ENCODE measurements at regions not wholly inside any gene's neighbourhood (a gene's known extent, or its start where the extent isn't known, plus 50 kb on each side); places are given as distances from the start of the nearest gene placed in this dataset.
"Not testable (repeated sequence)": the region's sequence is repeated elsewhere in the genome, so short reads cannot be mapped to it uniquely, and the experiment has no call there.

DNA sequence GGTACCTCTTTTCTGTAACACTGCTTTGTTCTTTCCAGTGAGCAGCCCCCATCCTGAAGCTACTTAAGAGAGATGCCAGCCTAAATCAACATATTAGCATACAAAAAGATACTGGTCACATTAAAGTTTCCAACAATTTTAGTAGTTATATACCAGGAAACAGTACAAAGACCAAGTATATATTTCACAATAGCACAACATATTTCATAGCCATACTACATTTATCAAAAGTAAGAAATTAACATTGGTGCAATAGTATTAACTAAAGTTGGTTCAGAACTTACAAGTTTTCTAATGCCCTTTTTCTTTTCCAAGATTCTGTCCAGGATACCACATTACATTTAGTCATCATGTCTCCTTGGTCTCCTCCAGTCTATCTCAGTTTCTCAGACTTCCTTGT, 641.0 kb upstream of the GJE1 start:
- DNase-seq: no peak

DNA sequence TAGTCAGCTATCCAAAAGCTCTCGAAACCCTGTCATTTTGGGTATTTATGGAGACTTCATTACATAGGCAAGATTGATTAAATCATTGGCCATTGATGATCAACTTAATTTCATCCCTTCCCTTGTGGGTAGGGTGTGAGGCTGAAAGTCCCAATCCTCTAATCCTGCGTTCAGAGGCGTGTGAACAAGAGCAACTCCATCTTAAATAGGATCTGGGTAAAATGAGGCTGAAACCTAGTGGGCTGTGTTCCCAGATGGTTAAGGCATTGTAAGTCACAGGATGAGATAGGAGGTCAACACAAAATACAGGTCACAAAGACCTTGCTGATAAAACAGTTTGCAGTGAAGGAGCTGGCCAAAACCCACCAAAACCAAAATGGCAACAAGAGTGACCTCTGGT, 641.7 kb upstream of the GJE1 start:
- no peak for DNase-seq

GRCh38 chr6:141488488-141488887, 644.2 kb upstream of the GJE1 start:
- peak in 1 of 3 experiments; percentile 16 for DNase-seq

DNA sequence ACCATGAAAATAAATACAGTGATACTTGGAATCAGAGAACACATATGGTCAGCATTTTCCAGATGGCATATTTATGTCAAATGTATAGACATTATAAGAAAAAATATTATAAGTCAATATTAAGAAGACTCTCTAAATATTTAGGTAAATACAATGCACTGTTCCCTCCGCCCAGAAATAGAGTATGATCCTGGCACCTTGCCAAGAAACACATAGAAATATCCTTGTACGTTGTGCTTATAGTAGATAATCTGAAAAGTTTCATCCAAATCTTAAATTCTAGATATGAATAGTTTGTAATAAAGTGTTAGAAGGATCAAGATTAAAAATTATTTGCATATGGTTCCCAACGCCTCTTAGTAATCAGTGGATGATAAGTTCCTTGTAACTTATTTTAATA, 645.8 kb upstream of the GJE1 start:
- peak in 1 of 3 experiments; percentile 44 for DNase-seq

DNA sequence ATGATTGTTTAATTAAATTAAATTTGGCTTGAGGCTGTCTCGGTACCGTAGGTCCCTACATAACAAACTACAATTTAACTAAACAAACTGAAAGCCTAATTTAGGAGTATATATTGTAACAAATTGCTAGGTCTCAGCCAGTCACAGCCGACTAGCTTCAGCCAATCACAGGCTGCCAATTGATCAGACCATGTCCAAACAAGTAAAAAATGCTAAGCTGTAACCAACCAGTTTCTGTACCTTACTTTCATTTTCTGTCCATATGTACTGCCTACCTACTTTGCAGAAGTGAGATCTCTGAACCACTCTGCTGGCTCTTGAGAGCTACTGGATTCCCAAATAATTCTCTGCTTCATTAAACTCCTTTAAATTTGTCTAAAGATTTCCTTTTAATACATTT, 648.0 kb upstream of the GJE1 start:
- DNase-seq: no peak

DNA sequence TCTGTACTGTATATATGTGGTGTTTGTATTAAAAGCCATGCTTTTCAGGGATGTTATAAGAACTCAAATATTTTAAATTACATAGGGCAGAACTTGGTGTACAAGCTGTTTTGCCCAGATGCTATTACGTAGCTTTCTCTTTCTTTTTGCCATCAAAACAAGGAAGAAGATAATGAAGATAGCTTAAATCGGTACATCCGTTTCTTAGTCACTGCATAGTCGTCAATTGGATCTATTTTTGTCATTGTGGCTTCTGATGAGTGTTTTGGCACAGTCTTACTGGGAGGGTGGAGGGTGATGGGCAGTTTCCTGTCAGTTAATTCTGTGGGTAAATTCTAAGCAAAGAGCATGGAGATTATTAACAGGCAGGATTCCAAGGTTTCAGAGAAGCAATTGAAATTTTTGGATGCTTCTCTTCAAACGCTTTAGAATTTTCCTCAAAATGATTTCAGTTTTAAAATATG, 649.1 kb upstream of the GJE1 start:
- DNase-seq: peak; percentile 19 to 69 (median 23)

- DNase-seq: peak in 1 of 3 experiments; percentile 72
These were observed 649.7 kb upstream of the GJE1 start for GRCh38 chr6:141482796-141483597.

GRCh38 chr6:141475259-141475658, 657.5 kb upstream of the GJE1 start:
- DNase-seq: no peak

DNA sequence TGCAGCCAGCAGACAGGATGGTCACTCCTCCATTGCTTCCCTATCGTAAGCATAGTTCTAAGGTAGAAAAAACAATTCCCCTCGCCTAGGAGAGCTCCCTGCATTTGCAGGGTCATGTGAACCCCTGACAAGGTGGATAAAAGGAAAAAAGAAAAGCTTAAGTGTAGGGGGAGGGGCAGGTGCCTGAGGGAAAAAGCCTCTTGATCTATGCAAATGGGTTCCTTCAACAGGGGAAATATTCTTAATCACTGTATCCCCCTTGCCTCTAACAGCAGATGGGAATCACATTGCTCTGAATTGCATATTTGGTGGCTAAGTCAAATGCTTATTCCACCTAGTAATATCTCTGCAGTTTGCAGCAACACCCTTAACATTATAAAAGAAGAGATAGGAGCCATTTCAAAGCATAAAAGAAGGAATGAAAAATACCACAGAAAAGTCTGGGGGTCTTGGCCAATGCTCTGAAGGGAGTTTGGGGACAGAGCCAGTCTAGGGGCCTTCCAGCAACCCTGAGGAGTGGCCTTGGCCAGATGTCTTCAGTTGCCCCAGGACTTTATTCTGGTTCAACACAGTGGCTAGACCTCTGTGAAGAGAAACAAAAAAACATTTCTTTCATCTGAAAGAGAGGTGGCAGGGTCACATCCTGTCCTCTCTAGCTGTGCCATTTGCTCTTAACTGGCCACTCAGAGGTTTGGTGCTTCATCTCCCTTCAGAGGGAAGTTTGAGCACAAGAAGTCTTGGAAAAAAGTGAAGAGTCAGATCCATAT, 660.4 kb upstream of the GJE1 start:
- DNase-seq: no peak

DNA sequence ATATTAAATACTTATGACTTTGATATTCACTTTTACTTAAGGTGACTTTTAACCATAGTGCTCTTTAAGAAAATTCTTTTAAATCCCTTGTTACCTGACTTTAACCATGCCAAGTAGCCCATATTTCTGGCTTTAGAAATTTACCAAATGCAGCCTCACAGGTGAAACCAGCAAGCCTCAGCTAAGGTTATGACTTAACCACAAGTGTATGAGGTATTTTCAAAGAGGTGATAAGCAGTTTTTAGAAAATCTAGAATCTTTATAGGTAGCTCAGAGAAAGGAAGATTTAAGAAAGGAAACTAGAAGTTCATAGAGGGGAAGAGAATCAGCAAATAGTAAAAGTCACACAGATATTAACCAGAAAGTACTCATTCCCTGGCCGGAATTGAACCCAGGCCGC, 661.9 kb upstream of the GJE1 start:
- no peak for DNase-seq

GRCh38 chr6:141467881-141468280, 664.8 kb upstream of the GJE1 start:
- no peak for DNase-seq

GRCh38 chr6:141467041-141467440, 665.7 kb upstream of the GJE1 start:
- no peak for DNase-seq

DNA sequence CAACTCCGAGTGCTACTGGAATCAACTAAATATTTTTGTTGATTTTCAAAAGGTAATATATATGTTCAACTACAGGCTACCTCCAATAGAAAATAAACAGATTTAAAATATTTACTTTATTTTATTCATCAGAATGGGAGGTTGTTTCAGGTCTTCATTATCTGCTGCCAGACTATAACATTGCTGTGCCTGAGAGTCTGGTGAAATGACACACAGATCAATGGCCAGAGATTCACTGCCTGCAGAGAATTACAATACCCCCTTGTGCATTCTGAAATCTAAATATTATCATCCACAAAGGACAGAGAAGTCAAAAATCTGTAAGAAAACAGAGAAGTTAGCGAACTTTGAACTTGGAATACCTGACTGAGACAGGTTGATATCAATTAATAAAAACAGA, 667.8 kb upstream of the GJE1 start:
- DNase-seq: peak in 2 of 3 experiments; percentile 44 to 92

GRCh38 chr6:141464490-141464889, 668.2 kb upstream of the GJE1 start:
- peak; percentile 74 to 98 (median 75) for DNase-seq

DNA sequence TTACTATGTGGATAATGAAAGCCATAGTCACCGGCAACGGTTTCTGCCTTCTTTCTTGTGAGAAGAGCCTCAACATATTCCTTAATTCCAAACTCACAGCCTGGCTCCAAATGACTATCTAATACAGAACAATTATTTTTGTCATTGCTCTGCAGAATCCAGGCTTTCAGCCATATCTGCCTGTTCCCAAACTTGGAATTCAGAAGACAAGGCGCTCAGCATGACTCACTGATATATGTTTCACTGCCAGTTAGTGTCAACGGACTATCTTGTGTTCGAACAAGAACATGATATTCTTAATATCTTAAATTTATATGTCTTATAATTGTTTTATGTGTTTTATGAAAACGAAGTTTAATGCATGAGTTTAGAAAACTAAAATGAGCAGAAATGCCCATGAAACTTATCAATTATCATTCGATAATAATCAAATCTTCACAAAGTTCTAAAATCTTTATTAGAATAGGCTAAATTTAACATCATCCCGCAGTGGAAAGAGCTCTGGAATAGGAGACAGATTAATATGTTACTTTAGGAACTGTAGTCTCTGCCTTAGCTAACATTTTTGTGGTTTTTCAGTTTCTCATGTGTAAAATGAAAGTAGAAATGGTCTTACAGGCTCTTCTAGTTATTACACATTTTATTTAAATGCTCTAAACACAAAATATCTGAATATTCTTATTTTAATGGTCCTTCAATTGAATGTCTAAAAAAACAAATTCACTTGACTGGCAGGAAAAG, 669.3 kb upstream of the GJE1 start:
- peak in 1 of 3 experiments; percentile 49 for DNase-seq

DNA sequence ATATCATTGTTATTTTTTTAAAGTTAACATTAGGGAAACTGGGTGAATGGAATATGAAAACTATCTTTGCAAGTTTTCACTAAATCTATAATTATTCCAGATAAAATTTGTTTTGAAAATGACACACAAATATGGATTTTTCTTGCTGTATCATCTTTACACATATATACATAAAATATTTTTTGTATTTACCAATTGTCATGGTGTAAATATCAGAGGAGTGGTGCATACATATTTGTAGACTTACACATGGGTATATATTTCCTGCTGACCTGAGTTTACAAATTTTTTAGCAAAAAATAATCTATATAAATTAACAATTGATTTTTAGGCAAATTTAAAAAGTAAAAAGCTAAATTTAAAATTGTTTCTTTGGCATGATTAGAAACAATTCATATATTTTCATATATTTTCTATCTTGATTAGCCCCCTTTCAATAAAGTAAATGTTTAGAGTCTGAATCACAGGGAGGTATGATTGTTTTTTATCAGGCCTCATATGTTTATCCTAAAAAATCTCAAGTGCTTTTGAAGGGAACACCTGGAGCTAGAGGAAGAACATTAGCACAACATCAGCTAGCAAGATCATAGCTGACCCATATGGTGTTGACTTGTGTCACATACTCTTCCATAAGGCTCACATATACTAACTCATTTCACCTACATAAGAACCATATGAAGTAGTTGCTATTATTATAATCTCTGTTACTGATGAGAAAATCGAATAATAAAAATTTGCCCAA, 671.8 kb upstream of the GJE1 start:
- DNase-seq: peak in 1 of 3 experiments; percentile 35

GRCh38 chr6:141460245-141460644, 672.5 kb upstream of the GJE1 start:
- DNase-seq: not testable (repeated sequence)

- DNase-seq: not testable (repeated sequence)
These were observed 674.7 kb upstream of the GJE1 start for GRCh38 chr6:141457984-141458383.

DNA sequence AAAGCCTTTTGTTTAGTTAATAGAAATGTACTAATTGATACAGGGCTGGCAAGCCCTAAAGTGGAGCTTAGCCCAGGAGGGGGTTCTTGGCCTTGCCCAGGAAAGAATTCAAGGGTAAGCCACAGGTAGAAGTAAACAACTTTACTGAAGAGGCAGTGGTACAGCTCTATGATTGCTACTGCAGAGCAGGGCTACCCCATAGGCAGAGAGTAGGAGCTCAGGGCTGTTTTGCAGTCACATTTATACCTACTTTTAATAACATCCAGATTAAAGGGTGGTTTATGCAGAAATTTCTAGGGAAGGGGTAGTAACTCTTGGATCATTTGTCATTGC, 680.4 kb upstream of the GJE1 start:
- no peak for DNase-seq

- peak in 1 of 3 experiments; percentile 14 for DNase-seq
These were observed 681.0 kb upstream of the GJE1 start for GRCh38 chr6:141451511-141452353.

DNA sequence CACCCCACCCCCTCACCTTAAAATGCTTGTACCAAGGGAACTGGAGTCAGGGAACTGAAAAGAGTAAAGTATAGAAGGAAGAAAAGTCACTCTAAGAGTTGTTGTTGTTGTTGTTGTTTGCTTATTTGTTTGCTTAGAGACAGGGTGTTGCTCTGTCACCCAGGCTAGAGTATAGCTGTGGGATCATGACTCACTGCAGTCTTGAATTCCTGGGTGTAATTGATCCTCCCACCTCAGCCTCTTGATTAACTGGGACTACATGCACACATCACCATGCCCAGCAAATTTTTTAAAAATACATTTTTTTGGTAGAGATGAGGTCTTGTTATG, 681.6 kb upstream of the GJE1 start:
- no peak for DNase-seq
